ENCODE measurements at regions not wholly inside any gene's neighbourhood (a gene's known extent, or its start where the extent isn't known, plus 50 kb on each side); places are given as distances from the start of the nearest gene placed in this dataset.

- TF ChIP-seq, protein P1, sequence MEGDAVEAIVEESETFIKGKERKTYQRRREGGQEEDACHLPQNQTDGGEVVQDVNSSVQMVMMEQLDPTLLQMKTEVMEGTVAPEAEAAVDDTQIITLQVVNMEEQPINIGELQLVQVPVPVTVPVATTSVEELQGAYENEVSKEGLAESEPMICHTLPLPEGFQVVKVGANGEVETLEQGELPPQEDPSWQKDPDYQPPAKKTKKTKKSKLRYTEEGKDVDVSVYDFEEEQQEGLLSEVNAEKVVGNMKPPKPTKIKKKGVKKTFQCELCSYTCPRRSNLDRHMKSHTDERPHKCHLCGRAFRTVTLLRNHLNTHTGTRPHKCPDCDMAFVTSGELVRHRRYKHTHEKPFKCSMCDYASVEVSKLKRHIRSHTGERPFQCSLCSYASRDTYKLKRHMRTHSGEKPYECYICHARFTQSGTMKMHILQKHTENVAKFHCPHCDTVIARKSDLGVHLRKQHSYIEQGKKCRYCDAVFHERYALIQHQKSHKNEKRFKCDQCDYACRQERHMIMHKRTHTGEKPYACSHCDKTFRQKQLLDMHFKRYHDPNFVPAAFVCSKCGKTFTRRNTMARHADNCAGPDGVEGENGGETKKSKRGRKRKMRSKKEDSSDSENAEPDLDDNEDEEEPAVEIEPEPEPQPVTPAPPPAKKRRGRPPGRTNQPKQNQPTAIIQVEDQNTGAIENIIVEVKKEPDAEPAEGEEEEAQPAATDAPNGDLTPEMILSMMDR (IDR thresholded peaks at IDR 0.05): no peak
- Histone ChIP-seq H3K27ac (no peak overlapping the region), H3K4me3 (no peak overlapping the region)
- DNase-seq (ENCODE audit: low spot score): no peak
These were observed 100.2 kb upstream of the CASZ1 start for GRCh38 chr1:10896673-10897072.

DNA sequence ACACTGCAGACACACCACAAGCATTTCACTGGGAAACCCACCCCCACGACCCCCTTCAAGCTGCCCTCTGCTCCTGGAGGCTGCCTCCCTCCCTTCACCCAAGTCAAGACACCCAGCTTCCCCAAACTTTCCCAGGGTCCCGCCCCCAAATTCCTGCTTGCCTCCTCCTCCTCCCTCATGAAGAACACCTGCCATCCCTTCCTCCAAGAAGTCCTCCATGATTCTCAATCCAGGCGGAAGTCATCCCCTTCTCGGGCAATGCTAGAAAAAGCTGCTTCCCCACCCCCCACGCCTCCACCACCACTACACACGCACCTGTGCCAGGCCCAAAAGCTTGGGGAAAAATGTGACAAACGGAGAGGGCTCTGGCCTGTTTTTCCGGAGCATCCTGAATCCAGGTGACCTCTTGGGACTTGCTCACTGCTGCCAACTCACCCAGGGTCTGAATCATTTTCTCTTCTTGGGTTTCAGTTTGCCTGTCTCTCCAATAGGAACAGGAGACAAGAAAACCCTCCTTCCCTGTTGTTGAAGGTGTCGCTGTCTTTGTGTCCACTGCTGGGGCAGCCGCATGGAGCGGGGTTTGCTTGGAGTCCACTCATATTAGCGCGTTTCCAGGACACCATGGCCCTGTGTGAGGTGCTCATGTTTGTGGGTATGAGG, 101.0 kb upstream of the CASZ1 start:
- Histone ChIP-seq H3K4me3 (no peak overlapping the region), H3K27ac (no peak overlapping the region)
- TF ChIP-seq, protein P1 (IDR thresholded peaks at IDR 0.05): no peak
- DNase-seq (ENCODE audit: low spot score): no peak

GRCh38 chr1:10897981-10898728, 101.7 kb upstream of the CASZ1 start:
- TF ChIP-seq, protein P1 (IDR thresholded peaks at IDR 0.05): no peak
- DNase-seq (ENCODE audit: low spot score): no peak
- H3K4me3 ChIP-seq: no peak overlapping the region
- H3K27ac ChIP-seq: no peak overlapping the region

- no peak for DNase-seq (ENCODE audit: low spot score)
- Histone ChIP-seq H3K27ac (no peak overlapping the region), H3K4me3 (no peak overlapping the region)
- TF ChIP-seq, protein P1 (IDR thresholded peaks at IDR 0.05): no peak
These were observed 102.5 kb upstream of the CASZ1 start for GRCh38 chr1:10898921-10899320.

- H3K27ac ChIP-seq: no peak overlapping the region
- H3K4me3 ChIP-seq: no peak overlapping the region
- TF ChIP-seq, protein P1 (IDR thresholded peaks at IDR 0.05): no peak
- DNase-seq (ENCODE audit: low spot score): no peak
These were observed 103.2 kb upstream of the CASZ1 start for GRCh38 chr1:10899490-10900250.

DNA sequence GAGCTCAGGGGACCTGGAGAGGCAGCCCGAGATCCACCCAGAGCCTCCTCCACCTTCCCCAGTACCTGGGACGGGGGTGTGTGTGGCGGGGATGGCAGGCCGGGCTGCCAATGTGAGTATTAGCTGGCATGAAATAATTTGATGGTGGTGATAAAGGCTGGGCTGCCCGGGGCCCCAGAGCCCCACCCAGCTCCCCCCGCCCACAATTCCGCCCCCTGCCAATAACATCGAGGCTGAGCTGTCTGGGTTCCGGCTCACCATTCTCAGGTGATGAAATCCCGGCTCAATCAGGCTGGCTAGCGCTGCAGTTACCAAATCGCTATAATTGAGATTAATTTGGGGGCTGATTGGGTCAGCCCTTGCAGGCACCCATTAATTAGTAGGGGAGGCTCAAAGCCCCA, 103.8 kb upstream of the CASZ1 start:
- H3K4me3 ChIP-seq: no peak overlapping the region
- no peak for DNase-seq (ENCODE audit: low spot score)
- H3K27ac ChIP-seq: no peak overlapping the region
- TF ChIP-seq, protein P1 (IDR thresholded peaks at IDR 0.05): no peak
